HG03575 (cell line): ENCODE measurements at regions not wholly inside any gene's neighbourhood (a gene's known extent, or its start where the extent isn't known, plus 50 kb on each side); places are given as distances from the start of the nearest gene placed in this dataset.

Experiments
- ATAC-seq: cut with Tn5 transposase; IDR thresholded peaks from one replicate; pipeline ENCODE4 v1.9.1; 2021; ENCODE audit not compliant: unreplicated experiment, insufficient number of reproducible peaks, low FRiP score; ENCODE audit errors: extremely low read depth

DNA sequence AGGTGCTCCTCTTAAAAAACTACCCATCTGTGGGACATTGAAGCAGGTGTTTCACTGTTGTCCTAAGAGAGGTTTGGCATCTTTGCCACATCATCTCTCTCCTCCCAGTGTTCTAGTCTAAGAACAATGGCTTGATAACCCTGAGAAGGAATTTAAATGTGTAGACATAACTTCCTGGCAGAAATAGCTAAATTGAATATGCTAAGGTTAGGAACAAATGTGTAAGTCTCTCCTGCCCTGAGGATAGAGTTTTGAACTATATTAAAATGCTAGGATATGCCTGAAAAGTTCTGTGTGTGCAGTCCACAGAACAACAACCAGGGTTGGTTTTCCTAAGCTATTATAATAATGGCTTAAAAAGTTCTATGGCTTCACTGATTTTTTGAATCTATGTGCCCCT lies 106.6 kb downstream of the LRRC70 start:
- ATAC-seq: no peak

DNA sequence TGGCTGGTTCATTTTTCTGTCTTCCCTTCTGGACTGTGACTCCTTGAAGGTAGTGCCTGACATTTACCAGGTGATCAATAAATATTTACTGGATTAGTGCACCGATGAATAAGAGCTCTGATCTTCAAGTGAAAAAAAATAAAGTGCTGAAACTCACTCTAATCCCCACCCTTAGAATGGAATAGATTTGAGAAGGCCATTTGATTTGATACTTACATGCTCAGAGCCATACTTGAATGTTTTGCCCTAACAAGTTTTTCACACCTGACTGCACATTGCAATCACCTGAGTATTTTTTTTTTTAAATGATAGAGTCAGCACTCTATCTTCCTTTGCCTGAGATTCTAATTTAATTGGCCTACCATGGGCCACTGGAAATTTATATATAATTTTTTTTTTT lies 105.7 kb downstream of the LRRC70 start:
- no peak for ATAC-seq

DNA sequence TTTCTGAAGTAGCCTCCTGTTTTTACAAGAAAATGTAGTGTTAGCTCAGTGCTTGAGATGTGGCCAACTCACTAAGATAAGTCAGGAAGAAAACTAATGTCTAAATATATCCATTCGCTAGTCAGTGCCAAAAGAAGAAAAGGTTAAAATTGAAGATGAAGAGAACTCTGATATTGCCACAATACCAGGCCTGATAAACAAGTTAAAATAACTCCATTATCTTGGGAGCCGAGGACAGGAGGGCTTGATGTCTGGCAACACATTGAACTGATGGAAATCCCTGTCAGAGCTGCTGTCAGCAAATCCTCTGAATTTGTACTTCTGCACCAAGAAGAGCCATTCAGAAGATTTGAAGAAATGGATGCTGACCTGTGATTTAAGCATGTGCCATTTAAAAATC lies 103.4 kb downstream of the LRRC70 start:
- no peak for ATAC-seq

DNA sequence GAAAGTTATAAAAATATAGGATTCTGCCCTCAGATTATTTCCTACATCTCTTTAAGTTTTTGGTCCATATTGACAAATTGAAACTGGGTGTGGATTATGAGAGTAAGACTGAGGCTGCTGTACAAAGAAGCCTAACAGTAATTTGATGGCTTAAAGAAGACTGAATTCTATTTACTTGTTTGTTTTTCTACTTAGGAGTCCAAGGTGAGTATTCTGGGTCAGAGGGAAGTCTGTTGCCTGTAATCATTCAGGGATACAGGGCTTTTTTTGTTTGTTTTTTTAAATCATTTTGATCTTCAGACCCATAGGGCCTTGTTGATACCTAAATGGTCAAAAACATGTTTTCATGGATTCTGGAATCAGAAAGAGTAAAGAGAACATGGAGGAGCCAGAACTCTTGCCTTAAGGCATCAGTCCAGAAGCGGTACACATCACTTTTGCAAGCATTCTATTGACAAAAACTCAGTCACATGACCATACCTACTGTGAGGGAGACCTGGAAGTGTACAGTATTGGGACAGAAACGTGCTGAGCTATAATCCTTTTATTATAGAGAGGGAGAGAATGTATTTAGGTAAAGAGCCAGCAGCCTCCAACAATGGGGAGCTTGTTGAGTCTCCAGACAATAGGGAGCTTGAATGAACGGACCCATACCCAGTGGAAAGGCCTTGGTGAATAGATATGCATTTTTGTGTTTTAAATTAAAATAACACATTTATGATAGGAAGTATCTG lies 102.7 kb downstream of the LRRC70 start:
- ATAC-seq: no peak

DNA sequence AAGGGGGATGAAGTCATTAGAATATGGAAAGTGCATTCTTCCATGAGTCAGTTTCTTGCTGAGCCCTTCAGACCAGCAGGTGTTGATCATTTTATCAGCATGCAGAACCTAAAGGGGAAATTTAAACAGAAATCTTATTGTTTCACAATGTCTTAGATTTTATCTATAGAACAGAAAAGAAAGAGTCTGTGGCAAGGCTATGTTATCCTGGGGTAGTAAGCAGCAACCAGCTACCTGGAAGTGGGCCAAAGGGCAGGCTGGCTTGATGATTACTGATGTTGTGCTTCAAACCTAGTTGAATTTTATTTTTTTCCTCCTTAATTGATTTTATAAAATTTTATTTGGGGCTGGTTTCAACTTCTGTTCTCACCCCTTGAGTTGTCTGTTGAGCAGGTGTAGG lies 101.5 kb downstream of the LRRC70 start:
- no peak for ATAC-seq
